M059J (cell line): ENCODE measurements at regions not wholly inside any gene's neighbourhood (a gene's known extent, or its start where the extent isn't known, plus 50 kb on each side); places are given as distances from the start of the nearest gene placed in this dataset.
"Not testable (repeated sequence)": the region's sequence is repeated elsewhere in the genome, so short reads cannot be mapped to it uniquely, and the experiment has no call there.

ENCODE experiments used
- DNase-seq: peaks from one replicate; pipeline ENCODE4 v3.0.0-alpha.2; 2012; ENCODE audit warnings: low read depth

DNA sequence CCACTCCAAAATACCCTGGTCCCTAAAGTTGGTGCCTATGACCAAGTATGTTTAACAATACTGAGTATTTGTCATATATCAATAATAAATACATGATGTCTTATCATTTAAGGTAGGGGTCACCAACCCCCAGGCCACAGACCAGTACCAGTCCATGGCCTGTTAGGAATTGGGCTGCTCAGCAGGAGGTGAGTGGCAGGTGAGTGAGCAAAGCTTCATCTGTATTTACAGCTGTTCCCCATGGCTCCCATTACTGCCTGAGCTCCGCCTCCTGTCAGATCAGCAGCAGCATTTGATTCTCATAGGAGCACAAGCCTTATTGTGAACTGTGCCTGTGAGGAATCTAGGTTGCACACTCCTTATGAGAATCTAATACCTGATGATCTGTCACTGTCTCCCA, 126.2 kb downstream of the HNRNPD start:
- no peak for DNase-seq

- no peak for DNase-seq
These were observed 126.6 kb downstream of the HNRNPD start for GRCh38 chr4:82247171-82247570.

- no peak for DNase-seq
These were observed 132.3 kb downstream of the HNRNPD start for GRCh38 chr4:82241534-82241933.

- no peak for DNase-seq
These were observed 133.4 kb downstream of the HNRNPD start for GRCh38 chr4:82240410-82240809.

DNA sequence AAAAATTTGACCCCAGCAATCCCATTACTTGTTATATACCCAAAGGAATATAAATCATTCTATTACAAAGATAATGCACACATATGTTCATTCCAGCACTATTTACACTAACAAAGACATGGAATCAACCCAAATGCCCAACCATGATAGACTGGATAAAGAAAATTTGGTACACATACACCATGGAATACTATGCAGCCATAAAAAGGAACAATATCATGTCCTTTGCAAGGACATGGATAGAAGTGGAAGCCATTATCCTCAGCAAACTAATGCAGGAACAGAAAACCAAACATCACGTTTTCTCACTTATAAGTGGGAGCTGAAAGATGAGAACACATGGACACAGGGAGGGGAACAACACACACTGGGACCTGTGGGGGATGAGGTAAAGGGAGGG, 136.6 kb downstream of the HNRNPD start:
- not testable (repeated sequence) for DNase-seq

GRCh38 chr4:82235346-82235745, 138.4 kb downstream of the HNRNPD start:
- DNase-seq = no peak

GRCh38 chr4:82232891-82233290, 140.9 kb downstream of the HNRNPD start:
- no peak for DNase-seq

- DNase-seq = no peak
These were observed 142.0 kb downstream of the HNRNPD start for GRCh38 chr4:82231806-82232205.

DNA sequence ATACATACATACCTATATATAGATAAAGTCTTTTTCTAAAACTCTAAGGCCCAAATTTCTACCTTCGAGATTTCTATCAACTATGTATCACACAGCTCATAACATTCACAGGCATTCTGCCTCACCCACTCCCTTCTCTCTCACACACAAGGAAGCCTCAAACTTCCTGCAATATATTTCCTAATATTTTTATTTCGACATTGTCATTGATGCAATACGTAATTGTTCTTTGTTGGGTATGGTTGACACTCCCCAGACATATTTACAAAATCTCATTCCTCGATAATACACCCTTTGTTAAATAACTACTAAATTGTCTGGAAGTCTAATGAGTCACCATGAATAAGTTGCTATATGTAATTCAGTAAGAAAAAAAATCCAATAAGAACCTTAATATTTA, 143.5 kb downstream of the HNRNPD start:
- no peak for DNase-seq

GRCh38 chr4:82225030-82225429, 148.8 kb downstream of the HNRNPD start:
- DNase-seq = no peak

- no peak for DNase-seq
These were observed 150.1 kb downstream of the HNRNPD start for GRCh38 chr4:82223715-82224114.

DNA sequence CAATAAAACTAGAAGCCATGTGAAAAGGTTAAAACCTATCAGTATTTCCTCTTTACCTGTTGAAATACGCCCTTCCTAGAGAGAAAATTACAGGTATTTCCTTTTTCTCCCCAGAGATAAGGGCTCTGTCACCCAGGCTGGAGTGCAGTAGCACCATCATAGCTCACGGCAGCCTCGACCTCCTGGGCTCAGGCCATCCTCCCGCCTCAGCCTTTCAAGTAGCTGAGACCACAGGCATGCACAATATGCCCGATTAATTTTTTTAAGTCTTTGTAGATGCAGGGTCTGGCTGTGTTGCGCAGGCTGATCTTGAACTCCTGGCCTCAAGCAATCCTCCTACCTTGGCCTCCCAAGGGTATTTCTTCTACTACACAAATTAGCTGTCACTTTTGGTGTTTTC, 154.4 kb downstream of the HNRNPD start:
- no peak for DNase-seq

DNA sequence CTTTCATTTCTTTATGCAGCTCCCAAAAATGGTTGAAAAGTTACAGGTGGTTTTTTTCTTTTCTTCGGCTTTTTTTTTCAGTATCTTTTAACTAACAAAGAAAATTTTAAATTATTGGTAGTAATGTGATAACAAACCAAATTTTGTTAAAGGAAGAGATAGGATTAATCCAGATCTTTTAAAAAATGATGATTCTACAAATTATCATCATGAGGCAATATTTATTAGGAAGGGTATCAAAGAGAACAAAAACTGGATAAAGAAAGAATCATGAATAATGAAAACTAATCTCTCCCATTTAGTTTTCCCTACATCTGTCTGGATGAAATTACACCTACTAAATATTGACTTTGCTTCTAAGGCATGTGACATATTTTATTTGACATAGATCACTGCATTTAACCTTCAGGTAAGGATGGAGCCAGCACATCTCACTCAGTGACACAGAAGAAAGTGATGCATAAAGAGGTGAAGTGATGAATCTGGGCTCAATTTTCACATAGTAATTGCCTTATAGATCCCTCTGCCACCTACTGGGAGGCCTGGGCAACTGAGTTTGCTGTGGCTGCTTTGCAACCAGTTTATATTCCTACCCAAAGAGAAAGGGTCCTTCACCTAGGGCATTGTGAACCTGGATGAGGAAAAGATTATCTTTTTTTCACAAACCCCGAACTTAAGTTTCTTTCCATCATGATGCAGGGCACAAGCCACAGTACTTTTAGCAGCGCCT, 155.6 kb downstream of the HNRNPD start:
- DNase-seq = no peak

- DNase-seq = no peak
These were observed 157.6 kb downstream of the HNRNPD start for GRCh38 chr4:82216219-82216618.

DNA sequence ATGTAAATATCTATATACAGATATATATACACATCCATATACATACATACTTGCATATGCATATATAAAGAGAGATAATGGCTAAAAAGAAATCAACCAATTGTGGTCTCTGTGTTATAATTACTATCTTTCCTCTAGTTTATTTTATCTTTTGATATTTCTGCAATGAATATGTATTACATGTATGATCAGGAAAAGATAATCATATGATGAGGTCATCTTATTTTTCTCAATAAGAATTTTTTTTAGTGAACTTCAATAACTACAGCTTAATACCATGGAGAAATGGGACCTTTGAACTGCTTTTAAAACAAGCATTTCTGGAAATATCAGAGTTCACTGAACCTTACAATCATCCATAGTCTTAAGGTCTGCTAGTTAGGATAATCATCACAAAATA, 158.0 kb downstream of the HNRNPD start:
- DNase-seq = no peak

DNA sequence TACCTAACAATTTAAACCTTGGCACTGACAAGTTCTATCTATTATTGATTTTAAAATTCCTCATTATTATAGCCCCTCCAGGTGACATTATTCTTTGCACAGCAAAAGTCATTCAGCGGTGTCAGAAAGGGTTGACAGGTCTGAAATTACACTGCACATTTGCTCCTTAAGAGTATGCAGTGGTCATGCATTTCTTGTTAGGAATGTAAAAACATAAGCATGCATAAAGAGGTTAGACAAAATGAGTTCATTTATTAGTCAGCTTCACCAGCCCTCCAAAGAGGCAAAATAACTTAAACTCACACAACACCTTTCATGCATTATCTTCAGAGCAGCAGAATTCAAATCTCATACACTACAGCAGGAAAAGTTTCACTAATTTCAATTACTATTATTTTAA, 158.8 kb downstream of the HNRNPD start:
- DNase-seq = no peak

GRCh38 chr4:82213485-82214417, 160.0 kb downstream of the HNRNPD start:
- no peak for DNase-seq

- DNase-seq = peak; percentile 29
These were observed 171.8 kb downstream of the HNRNPD start for GRCh38 chr4:82201805-82202641.

DNA sequence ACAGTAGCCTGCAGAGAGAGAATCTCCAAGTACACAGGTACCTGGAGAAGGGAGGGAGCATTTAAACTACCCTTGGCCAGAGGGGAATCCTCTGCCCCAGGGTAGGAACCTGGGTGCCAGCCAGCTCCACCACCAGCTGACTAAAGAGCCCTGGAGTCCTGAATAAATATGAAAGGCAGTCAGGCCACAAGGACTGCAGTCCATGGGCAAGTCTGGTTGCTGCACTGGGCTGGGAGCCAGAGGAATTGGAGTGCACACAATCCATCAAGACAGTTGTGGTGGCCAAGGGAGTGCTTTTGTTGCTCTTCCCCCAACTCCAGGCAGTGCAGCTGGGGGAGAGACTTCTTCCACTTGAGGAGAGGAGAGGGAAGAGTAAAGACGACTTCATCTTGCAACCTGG, 172.5 kb downstream of the HNRNPD start:
- DNase-seq = peak; percentile 21

DNA sequence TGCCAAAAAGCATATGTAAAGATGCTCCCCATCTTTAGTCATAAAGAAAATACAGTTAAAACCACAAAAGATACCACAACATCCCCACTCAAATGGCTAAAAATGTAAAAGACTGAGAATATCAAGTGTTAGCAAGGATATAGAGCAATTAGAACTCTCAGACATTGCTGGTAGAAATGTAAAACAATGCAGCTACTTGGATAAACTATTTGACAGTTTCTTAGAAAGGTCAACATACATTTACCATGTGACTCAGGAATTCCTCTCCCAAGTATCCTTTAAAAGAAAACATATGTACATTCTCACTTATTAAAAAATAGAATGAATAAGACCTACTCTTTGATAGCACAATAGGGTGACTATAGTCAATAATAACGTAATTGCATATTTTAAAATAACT, 173.7 kb downstream of the HNRNPD start:
- no peak for DNase-seq

DNA sequence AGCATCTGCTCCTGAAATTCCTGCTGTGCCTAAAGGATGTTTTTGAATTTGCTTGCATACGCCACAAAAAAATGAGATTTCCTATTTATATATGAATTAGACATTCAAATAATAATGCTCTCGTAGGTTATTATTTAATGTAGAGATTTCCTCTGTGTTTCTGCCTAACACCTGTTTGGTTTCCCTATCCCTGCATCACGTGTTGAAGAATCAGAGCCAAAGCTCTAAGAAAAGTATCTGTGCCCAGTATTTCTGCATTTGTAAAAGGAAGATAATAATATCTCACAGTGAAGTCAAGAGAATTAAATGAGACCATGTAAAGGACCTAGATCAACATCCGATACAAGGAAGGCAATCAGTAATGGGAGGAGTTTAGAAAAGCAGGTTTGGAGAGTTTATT, 179.5 kb downstream of the HNRNPD start:
- DNase-seq = no peak

- DNase-seq = no peak
These were observed 181.6 kb downstream of the HNRNPD start for GRCh38 chr4:82192017-82192673.
